HepG2 (cell line): ENCODE measurements at regions not wholly inside any gene's neighbourhood (a gene's known extent, or its start where the extent isn't known, plus 50 kb on each side); places are given as distances from the start of the nearest gene placed in this dataset.

ENCODE experiments used
- ATAC-seq: fragments of 200-7000 bp; cut with Tn5 transposase; 3 replicates; pipeline ENCODE4 v1.9.1; 2020; ENCODE audit warnings: mild to moderate bottlenecking, moderate library complexity
- BruUV-seq: library from RNA; stranded (reverse); fragments of 400-500 nt; replicated peaks from 2 replicates; lab custom pipeline; 2021; lab: Mats Ljungman, UMichigan
- CTCF ChIA-PET: fragments of 300-600 bp; formaldehyde crosslinking; extraction: SDS; loops from one replicate; lab custom pipeline; 2021; ENCODE audit warnings: low total read pairs, inconsistent platforms, low intra/inter-chr PET ratio; lab: Yijun Ruan, JAX
- POLR2A ChIA-PET: fragments of 350-600 bp; sonication (Branson Sonifier 250); formaldehyde crosslinking; loops from one replicate; lab custom pipeline; 2020; ENCODE audit warnings: antibody characterized with exemption, inconsistent platforms; lab: Yijun Ruan, JAX
- DNase-seq: peaks from one replicate; pipeline ENCODE4 v3.0.0-alpha.2; 2015; ENCODE audit warnings: low spot score
- FAIRE-seq: peaks from 3 replicates; lab custom pipeline; 2011; peaks lifted over from hg19 to GRCh38; lab: Jason Lieb, UNC
- H2AFZ ChIP-seq: one replicate; pipeline ENCODE4 v1.6.1; 2011; ENCODE audit warnings: low read length, inconsistent platforms
- H3K27ac ChIP-seq: fragments of 300-600 bp; 3 replicates; pipeline ENCODE4 v1.8.0; 2011; ENCODE audit warnings: mixed run types, mild to moderate bottlenecking, mixed read lengths, low read length, inconsistent platforms; ENCODE audit not compliant: insufficient read depth; ENCODE audit errors: extremely low read length
- H3K27me3 ChIP-seq, 2 experiments: fragments of 200-600 bp in 1 of 2; 2 replicates in 1 of 2; 3 replicates in 1 of 2; pipeline versions ENCODE4 v1.6.0 to v1.8.0; 2011; ENCODE audit warnings: low read length in 2 of 2, mild to moderate bottlenecking in 2 of 2, moderate library complexity in 2 of 2, inconsistent platforms in 1 of 2; ENCODE audit not compliant: insufficient read depth in 2 of 2, control insufficient read depth in 1 of 2
- H3K36me3 ChIP-seq, 2 experiments: fragments of 200-600 bp in 1 of 2; replicated peaks in 1 of 2; 2 replicates in 1 of 2; 3 replicates in 1 of 2; pipeline versions ENCODE4 v1.5.1 to v1.8.0; 2011; ENCODE audit warnings: low read length in 2 of 2, inconsistent platforms in 1 of 2; ENCODE audit not compliant: insufficient read depth in 2 of 2, control insufficient read depth in 1 of 2
- H3K4me1 ChIP-seq: 2 replicates; pipeline ENCODE4 v1.5.1; 2012; ENCODE audit warnings: low read length, inconsistent platforms; ENCODE audit not compliant: insufficient read depth
- H3K4me2 ChIP-seq: 2 replicates; pipeline ENCODE4 v1.6.0; 2011; ENCODE audit warnings: low read depth, low read length, inconsistent platforms
- H3K4me3 ChIP-seq, 3 experiments: fragments of 200-600 bp in 1 of 3; sonication (generic), shearing (Covaris generic) in 1 of 3; replicated peaks in 1 of 3; 2 replicates each; pipeline ENCODE4 v1.5.1; 2011 to 2016; ENCODE audit warnings: low read length in 3 of 3, inconsistent platforms in 2 of 3, low read depth in 2 of 3, mild to moderate bottlenecking in 2 of 3, control low read depth in 1 of 3, mixed read lengths in 1 of 3; ENCODE audit not compliant: insufficient read depth in 1 of 3
- H3K79me2 ChIP-seq: one replicate; pipeline ENCODE4 v1.6.1; 2011; ENCODE audit warnings: low read length, inconsistent platforms; ENCODE audit not compliant: insufficient read depth
- H3K9ac ChIP-seq: 2 replicates; pipeline ENCODE4 v1.6.0; 2011; ENCODE audit warnings: mild to moderate bottlenecking, low read depth, low read length, inconsistent platforms; ENCODE audit not compliant: insufficient read depth
- H3K9me3 ChIP-seq: 2 replicates; pipeline ENCODE4 v1.5.1; 2012; ENCODE audit warnings: mild to moderate bottlenecking, low read length
- H4K20me1 ChIP-seq: 2 replicates; pipeline ENCODE4 v1.6.0; 2011; ENCODE audit warnings: inconsistent platforms, mild to moderate bottlenecking, low read length, moderate library complexity; ENCODE audit not compliant: insufficient read depth
- CREBL2 ChIP-seq: sonication (generic); formaldehyde crosslinking; IDR thresholded peaks from 2 replicates; pipeline ENCODE4 v1.8.1; 2023; ENCODE audit warnings: missing genetic modification reagents, mild to moderate bottlenecking, borderline replicate concordance
- FOXK2 ChIP-seq: fragments of 450-650 bp; IDR thresholded peaks from 2 replicates; pipeline ENCODE4 v1.6.1; 2016
- MATR3 ChIP-seq: sonication (generic); formaldehyde crosslinking; IDR thresholded peaks from 2 replicates; pipeline ENCODE4 v1.4.0; 2020; ENCODE audit warnings: missing genetic modification reagents
- MTA1 ChIP-seq: sonication (generic); formaldehyde crosslinking; IDR thresholded peaks from 2 replicates; pipeline ENCODE4 v1.4.0; 2020; ENCODE audit warnings: missing genetic modification reagents, mild to moderate bottlenecking, borderline replicate concordance
- SMARCE1 ChIP-seq: fragments of 450-650 bp; IDR thresholded peaks from 2 replicates; pipeline ENCODE4 v1.6.1; 2017; ENCODE audit warnings: borderline replicate concordance
- STAG1 ChIP-seq: sonication (generic); formaldehyde crosslinking; IDR thresholded peaks from 2 replicates; pipeline ENCODE4 v1.4.0; 2020; ENCODE audit warnings: missing genetic modification reagents
- TIGD3 ChIP-seq: sonication (generic); formaldehyde crosslinking; IDR thresholded peaks from 2 replicates; pipeline ENCODE4 v1.5.1; 2020; ENCODE audit warnings: mild to moderate bottlenecking, missing genetic modification reagents, borderline replicate concordance
- ZNF34 ChIP-seq: sonication (generic); formaldehyde crosslinking; IDR thresholded peaks from 2 replicates; pipeline ENCODE4 v1.4.0; 2020; ENCODE audit warnings: mild to moderate bottlenecking, missing genetic modification reagents, borderline replicate concordance
- ZNF598 ChIP-seq: sonication (generic); formaldehyde crosslinking; IDR thresholded peaks from 2 replicates; pipeline ENCODE4 v1.5.1; 2020; ENCODE audit warnings: mild to moderate bottlenecking, missing genetic modification reagents, borderline replicate concordance
- ZNF724P ChIP-seq: sonication (generic); formaldehyde crosslinking; IDR thresholded peaks from 2 replicates; pipeline ENCODE4 v1.8.0; 2022; ENCODE audit warnings: missing genetic modification reagents, borderline replicate concordance
- ZSCAN20 ChIP-seq: sonication (generic); formaldehyde crosslinking; IDR thresholded peaks from 2 replicates; pipeline ENCODE4 v1.4.0; 2020; ENCODE audit warnings: missing genetic modification reagents, mild to moderate bottlenecking, borderline replicate concordance
- whole genome bisulfite sequencing: methylation state at CpG from one replicate; pipeline ENCODE4 v1.1.6; 2017; ENCODE audit warnings: low lambda C conversion rate; 5-methylcytosine and 5-hydroxymethylcytosine counted together
- in situ Hi-C: cut with HindIII; loops from 2 replicates; pipeline ENCODE4 v1.10.0; 2017; ENCODE audit warnings: low pct_unique_long_range_greater_than_20kb; ENCODE audit not compliant: extremely low pct_ligation_motif_present
- intact Hi-C: fragments of 100-400 bp; cut with micrococcal nuclease; formaldehyde crosslinking; loops from one replicate; pipeline ENCODE4 v1.10.0; 2022; ENCODE audit not compliant: unreplicated experiment
- TF ChIP-seq, protein P1 (sequence below): sonication (generic); formaldehyde crosslinking; IDR thresholded peaks from 2 replicates; pipeline ENCODE4 v1.4.0; 2020; ENCODE audit warnings: missing genetic modification reagents
- TF ChIP-seq, protein P2 (sequence below): sonication (generic); formaldehyde crosslinking; IDR thresholded peaks from 2 replicates; pipeline ENCODE4 v1.4.0; 2020; ENCODE audit warnings: low read depth, mild to moderate bottlenecking, missing genetic modification reagents
- TF ChIP-seq, protein P3 (sequence below): sonication (generic); formaldehyde crosslinking; IDR thresholded peaks from 2 replicates; pipeline ENCODE4 v1.4.0; 2020; ENCODE audit warnings: missing genetic modification reagents

DNA sequence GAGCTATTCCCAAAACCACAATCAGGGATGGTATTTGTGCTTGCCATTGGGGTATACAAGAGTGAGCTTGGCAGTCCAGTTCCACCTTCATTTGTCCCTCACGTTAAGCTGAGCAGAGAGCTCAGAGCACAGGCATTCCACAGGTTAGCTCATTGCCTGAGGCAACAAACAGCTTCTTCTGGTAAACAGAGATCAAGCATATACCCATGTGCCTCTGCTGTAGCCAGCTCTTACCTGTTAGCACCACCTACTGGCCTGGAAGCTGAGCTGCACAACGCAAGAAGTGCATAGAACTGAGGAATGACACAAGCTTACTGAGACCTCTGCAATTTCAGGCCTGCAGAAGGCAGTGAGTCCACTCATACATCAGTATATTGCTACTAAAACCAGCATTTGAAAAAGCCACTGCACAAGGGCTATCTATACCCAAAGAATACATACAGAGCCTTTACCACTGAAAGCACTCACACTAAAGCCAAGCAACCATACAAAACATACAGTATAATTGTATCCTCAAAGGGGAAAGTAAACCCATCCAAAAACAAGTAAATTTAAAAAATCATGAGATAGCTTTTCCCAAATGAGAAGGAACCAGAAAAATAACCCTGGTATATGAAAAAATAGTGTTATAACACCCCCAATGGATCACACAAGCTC, 258.3 kb upstream of the GABRA2 start (continued):
- TF ChIP-seq, protein P1, sequence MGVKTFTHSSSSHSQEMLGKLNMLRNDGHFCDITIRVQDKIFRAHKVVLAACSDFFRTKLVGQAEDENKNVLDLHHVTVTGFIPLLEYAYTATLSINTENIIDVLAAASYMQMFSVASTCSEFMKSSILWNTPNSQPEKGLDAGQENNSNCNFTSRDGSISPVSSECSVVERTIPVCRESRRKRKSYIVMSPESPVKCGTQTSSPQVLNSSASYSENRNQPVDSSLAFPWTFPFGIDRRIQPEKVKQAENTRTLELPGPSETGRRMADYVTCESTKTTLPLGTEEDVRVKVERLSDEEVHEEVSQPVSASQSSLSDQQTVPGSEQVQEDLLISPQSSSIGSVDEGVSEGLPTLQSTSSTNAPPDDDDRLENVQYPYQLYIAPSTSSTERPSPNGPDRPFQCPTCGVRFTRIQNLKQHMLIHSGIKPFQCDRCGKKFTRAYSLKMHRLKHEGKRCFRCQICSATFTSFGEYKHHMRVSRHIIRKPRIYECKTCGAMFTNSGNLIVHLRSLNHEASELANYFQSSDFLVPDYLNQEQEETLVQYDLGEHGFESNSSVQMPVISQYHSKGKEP (CRISPR knock-in tag), result no peak
- TF ChIP-seq FOXK2, result no peak
- no peak for TF ChIP-seq ZSCAN20 (CRISPR knock-in tag)
- TF ChIP-seq MATR3 (CRISPR knock-in tag), result no peak
- no peak for TF ChIP-seq CREBL2 (CRISPR knock-in tag)
- TF ChIP-seq, protein P2, sequence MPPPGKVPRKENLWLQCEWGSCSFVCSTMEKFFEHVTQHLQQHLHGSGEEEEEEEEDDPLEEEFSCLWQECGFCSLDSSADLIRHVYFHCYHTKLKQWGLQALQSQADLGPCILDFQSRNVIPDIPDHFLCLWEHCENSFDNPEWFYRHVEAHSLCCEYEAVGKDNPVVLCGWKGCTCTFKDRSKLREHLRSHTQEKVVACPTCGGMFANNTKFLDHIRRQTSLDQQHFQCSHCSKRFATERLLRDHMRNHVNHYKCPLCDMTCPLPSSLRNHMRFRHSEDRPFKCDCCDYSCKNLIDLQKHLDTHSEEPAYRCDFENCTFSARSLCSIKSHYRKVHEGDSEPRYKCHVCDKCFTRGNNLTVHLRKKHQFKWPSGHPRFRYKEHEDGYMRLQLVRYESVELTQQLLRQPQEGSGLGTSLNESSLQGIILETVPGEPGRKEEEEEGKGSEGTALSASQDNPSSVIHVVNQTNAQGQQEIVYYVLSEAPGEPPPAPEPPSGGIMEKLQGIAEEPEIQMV (CRISPR knock-in tag), result no peak
- peak; percentile 51 for TF ChIP-seq STAG1 (CRISPR knock-in tag)

DNA sequence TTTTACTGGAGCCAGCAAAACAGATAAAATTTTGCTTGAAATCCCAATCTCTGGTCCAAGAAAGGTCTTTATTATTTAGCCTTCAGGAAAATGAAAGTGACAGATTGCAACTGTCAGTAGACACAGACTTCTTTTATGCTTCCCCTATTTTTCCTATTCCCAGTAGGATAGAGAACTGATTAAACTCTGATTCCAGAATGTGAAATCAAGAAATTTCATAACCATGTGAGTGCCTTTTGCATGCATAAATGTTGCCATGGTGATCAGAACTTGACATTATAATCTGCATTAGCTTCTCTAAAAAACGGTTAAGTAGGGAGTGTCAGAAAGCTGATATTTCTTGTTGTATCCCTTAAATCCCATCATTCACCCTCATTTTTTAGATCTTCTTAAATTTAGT, 255.2 kb upstream of the GABRA2 start:
- no peaks in the 10 kb centered on the region for H3K4me1 ChIP-seq
- DNase-seq (no peak), ATAC-seq (no peak), FAIRE-seq (no peak)
- in situ Hi-C loops, result no loop called here
- intact Hi-C loops, result loop anchor here (5.0 kb wide), 1 partner anchor 1883 kb away; no protein-coding TSS in a partner anchor
- H3K36me3 ChIP-seq, result no peaks in the 10 kb centered on the region
- WGBS, result 3% methylated on average over 1 of the region's 1 CpG
- H3K9ac ChIP-seq, result no peak overlapping the region
- no peak overlapping the region for H2AFZ ChIP-seq
- no peak overlapping the region for H3K27ac ChIP-seq
- ChIA-PET CTCF (no interaction called here), POLR2A (no interaction called here)
- H4K20me1 ChIP-seq, result no peaks in the 10 kb centered on the region
- no peaks in the 10 kb centered on the region; a peak in 1 of 5 replicates for H3K27me3 ChIP-seq
- no peaks in the 10 kb centered on the region for H3K79me2 ChIP-seq
- no peak overlapping the region for H3K4me2 ChIP-seq
- no peak overlapping the region for H3K4me3 ChIP-seq
- BruUV-seq, result no TSS peak
- TF ChIP-seq, protein P3, sequence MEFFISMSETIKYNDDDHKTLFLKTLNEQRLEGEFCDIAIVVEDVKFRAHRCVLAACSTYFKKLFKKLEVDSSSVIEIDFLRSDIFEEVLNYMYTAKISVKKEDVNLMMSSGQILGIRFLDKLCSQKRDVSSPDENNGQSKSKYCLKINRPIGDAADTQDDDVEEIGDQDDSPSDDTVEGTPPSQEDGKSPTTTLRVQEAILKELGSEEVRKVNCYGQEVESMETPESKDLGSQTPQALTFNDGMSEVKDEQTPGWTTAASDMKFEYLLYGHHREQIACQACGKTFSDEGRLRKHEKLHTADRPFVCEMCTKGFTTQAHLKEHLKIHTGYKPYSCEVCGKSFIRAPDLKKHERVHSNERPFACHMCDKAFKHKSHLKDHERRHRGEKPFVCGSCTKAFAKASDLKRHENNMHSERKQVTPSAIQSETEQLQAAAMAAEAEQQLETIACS (CRISPR knock-in tag), result no peak
- TF ChIP-seq TIGD3 (CRISPR knock-in tag) (no peak), SMARCE1 (no peak), ZNF724P (CRISPR knock-in tag) (no peak), MTA1 (no peak), ZNF34 (CRISPR knock-in tag) (no peak), ZNF598 (CRISPR knock-in tag) (no peak)
- H3K9me3 ChIP-seq, result peaks cover 26% of the 10 kb centered on the region
